ENCODE measurements at regions not wholly inside any gene's neighbourhood (a gene's known extent, or its start where the extent isn't known, plus 50 kb on each side); places are given as distances from the start of the nearest gene placed in this dataset.

- TF ChIP-seq CTCF (IDR thresholded peaks at IDR 0.05; ENCODE audit: extremely low read depth in 1 of 2, insufficient read depth in 1 of 2, low read depth in 1 of 2, low read length in 2 of 2) (no peak), FOS (IDR thresholded peaks at IDR 0.05; ENCODE audit: borderline replicate concordance, insufficient read depth, low read length) (no peak), EZH2 (IDR thresholded peaks at IDR 0.05; ENCODE audit: borderline replicate concordance, low read depth, low read length, severe bottlenecking) (no peak), POLR2AphosphoS5 (IDR thresholded peaks at IDR 0.05; ENCODE audit: insufficient read depth, low read depth, low read length) (no peak), MYC (IDR thresholded peaks at IDR 0.05; ENCODE audit: low read depth, low read length) (no peak), MAX (IDR thresholded peaks at IDR 0.05; ENCODE audit: insufficient read depth, insufficient read length) (no peak), JUN (IDR thresholded peaks at IDR 0.05; ENCODE audit: borderline replicate concordance, insufficient read depth, insufficient read length, low read depth) (no peak), GATA2 (IDR thresholded peaks at IDR 0.05; ENCODE audit: insufficient read depth, insufficient read length, low read depth, low read length) (no peak), POLR2A (IDR thresholded peaks at IDR 0.05; ENCODE audit: low read depth, low read length) (no peak)
- H3K4me1 ChIP-seq (ENCODE audit: control insufficient read depth, extremely low read depth, insufficient read depth, low read length) = no peaks in the 10 kb centered on the region
- H3K36me3 ChIP-seq (ENCODE audit: control insufficient read depth in 2 of 2, extremely low read depth in 1 of 2, insufficient read depth in 2 of 2, low read length in 2 of 2) = no peaks in the 10 kb centered on the region
- no peak overlapping the region for H3K9ac ChIP-seq (replicated peaks; ENCODE audit: extremely low read depth, insufficient read depth, low read length)
- no TSS peak for BruUV-seq (replicated peaks)
- dilution Hi-C loops (cut with MboI; ENCODE audit: extremely low pct_ligation_motif_present, low sequenced_read_pairs) = no loop called here
- no peak overlapping the region for H3K4me2 ChIP-seq (ENCODE audit: insufficient read depth, low read length)
- H3K9me1 ChIP-seq (replicated peaks; ENCODE audit: control insufficient read depth, extremely low read depth, insufficient read depth, low read length) = no peaks in the 10 kb centered on the region
- ChIA-PET CTCF (no interaction called here), POLR2A (no interaction called here)
- no peak overlapping the region for H3K4me3 ChIP-seq (replicated peaks in 1 of 3; ENCODE audit: insufficient read depth in 1 of 3, low read depth in 1 of 3, low read length in 3 of 3)
- FAIRE-seq = no peak
- H3K79me2 ChIP-seq (ENCODE audit: control insufficient read depth, insufficient read depth, low read length) = no peaks in the 10 kb centered on the region
- no peak overlapping the region for H2AFZ ChIP-seq (ENCODE audit: low read depth, low read length)
- intact Hi-C loops (cut with micrococcal nuclease) = no loop called here
- no peak overlapping the region for H3K27ac ChIP-seq (ENCODE audit: insufficient read depth, low read depth, low read length)
- no peaks in the 10 kb centered on the region for H3K9me3 ChIP-seq (replicated peaks; ENCODE audit: control insufficient read depth, insufficient read depth, low read length)
- H4K20me1 ChIP-seq (replicated peaks; ENCODE audit: control insufficient read depth, extremely low read depth, insufficient read depth, low read length) = no peaks in the 10 kb centered on the region
- H3K27me3 ChIP-seq (ENCODE audit: control insufficient read depth in 2 of 2, insufficient read depth in 2 of 2, low read length in 2 of 2) = no peaks in the 10 kb centered on the region
- no peak for DNase-seq (ENCODE audit: low read depth, low spot score)
Observed at GRCh38 chr2:239846789-239847676, 178.1 kb downstream of the NDUFA10 start.
